ENCODE measurements at regions not wholly inside any gene's neighbourhood (a gene's known extent, or its start where the extent isn't known, plus 50 kb on each side); places are given as distances from the start of the nearest gene placed in this dataset.

DNA sequence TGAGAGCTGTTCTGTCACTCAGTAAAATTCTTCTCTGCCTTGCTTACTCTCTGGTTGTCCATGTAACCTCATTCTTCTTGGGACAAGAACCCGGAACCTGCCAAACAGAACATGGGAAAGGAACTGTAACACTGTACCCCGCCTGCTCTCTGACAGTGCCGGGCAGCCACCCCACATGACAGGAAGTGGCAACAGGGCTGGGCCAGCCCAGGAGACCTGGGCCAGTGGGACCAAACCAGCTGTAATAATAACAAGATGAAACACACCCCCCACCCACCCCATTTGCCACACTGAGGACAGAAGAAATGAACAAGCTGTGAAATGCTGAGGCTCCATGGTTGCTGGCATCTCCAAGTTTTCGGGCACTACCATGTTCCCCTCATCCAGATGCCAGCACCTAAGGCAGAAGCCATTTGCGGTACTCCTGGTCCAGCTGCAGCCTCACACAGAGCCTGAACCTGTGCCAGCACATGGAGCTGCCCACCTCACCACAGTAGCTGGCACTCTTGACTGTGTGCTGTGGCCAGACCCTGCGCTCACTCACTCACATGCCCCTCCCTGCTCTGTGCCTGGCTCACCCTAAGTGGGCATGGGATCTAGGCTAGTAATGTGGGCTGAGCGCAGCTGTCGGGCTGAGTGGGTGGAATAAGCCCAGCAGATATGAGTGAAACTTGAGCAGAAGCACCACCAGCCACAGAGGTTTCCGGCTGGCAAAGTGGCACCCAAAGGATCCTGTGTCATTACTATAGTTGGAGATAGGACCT, 126.2 kb upstream of the UGT8 start:
- H3K27me3 Mint-ChIP-seq (ENCODE audit: insufficient read depth, low read depth) = no peaks in the 10 kb centered on the region
- no peak for TF ChIP-seq EZH2phosphoT487 (IDR thresholded peaks at IDR 0.05)
- TF ChIP-seq, protein P1, sequence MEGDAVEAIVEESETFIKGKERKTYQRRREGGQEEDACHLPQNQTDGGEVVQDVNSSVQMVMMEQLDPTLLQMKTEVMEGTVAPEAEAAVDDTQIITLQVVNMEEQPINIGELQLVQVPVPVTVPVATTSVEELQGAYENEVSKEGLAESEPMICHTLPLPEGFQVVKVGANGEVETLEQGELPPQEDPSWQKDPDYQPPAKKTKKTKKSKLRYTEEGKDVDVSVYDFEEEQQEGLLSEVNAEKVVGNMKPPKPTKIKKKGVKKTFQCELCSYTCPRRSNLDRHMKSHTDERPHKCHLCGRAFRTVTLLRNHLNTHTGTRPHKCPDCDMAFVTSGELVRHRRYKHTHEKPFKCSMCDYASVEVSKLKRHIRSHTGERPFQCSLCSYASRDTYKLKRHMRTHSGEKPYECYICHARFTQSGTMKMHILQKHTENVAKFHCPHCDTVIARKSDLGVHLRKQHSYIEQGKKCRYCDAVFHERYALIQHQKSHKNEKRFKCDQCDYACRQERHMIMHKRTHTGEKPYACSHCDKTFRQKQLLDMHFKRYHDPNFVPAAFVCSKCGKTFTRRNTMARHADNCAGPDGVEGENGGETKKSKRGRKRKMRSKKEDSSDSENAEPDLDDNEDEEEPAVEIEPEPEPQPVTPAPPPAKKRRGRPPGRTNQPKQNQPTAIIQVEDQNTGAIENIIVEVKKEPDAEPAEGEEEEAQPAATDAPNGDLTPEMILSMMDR (IDR thresholded peaks at IDR 0.05) = no peak
- no peak for TF ChIP-seq EZH2 (IDR thresholded peaks at IDR 0.05)
- Histone ChIP-seq H3K27ac (no peak overlapping the region), H3K4me2 (no peak overlapping the region), H3K36me3 (no peaks in the 10 kb centered on the region), H3K79me2 (ENCODE audit: low read depth) (no peaks in the 10 kb centered on the region), H3K9ac (no peak overlapping the region), H3K4me1 (no peaks in the 10 kb centered on the region), H3K27me3 (no peaks in the 10 kb centered on the region), H2AFZ (replicated peaks) (no peak overlapping the region), H4K20me1 (ENCODE audit: low read depth) (no peaks in the 10 kb centered on the region), H3K9me3 (ENCODE audit: low read depth) (no peaks in the 10 kb centered on the region), H3K4me3 (no peak overlapping the region), H3F3A (ENCODE audit: low read depth) (no peaks in the 10 kb centered on the region)
- no peak overlapping the region for H3K4me3 Mint-ChIP-seq
- no peaks in the 10 kb centered on the region for H3K36me3 Mint-ChIP-seq
- no peaks in the 10 kb centered on the region for H3K4me1 Mint-ChIP-seq
- no peaks in the 10 kb centered on the region for H3K9me3 Mint-ChIP-seq
- no peak for DNase-seq (ENCODE audit: low spot score)
- no peak overlapping the region for H3K27ac Mint-ChIP-seq

- Mint-ChIP-seq H3K4me3 (no peak overlapping the region), H3K4me1 (no peaks in the 10 kb centered on the region), H3K27me3 (ENCODE audit: insufficient read depth, low read depth) (no peaks in the 10 kb centered on the region), H3K27ac (no peak overlapping the region), H3K36me3 (no peaks in the 10 kb centered on the region), H3K9me3 (no peaks in the 10 kb centered on the region)
- H3K4me3 ChIP-seq = no peak overlapping the region
- H3K27me3 ChIP-seq = no peaks in the 10 kb centered on the region
- H4K20me1 ChIP-seq (ENCODE audit: low read depth) = no peaks in the 10 kb centered on the region
- no peaks in the 10 kb centered on the region for H3F3A ChIP-seq (ENCODE audit: low read depth)
- no peak for DNase-seq (ENCODE audit: low spot score)
- no peak overlapping the region for H2AFZ ChIP-seq (replicated peaks)
- no peak overlapping the region for H3K27ac ChIP-seq
- H3K36me3 ChIP-seq = no peaks in the 10 kb centered on the region
- no peaks in the 10 kb centered on the region for H3K4me1 ChIP-seq
- no peak overlapping the region for H3K4me2 ChIP-seq
- TF ChIP-seq EZH2 (IDR thresholded peaks at IDR 0.05) (no peak), EZH2phosphoT487 (IDR thresholded peaks at IDR 0.05) (no peak)
- TF ChIP-seq, protein P1 (IDR thresholded peaks at IDR 0.05) = no peak
- no peaks in the 10 kb centered on the region for H3K79me2 ChIP-seq (ENCODE audit: low read depth)
- H3K9me3 ChIP-seq (ENCODE audit: low read depth) = no peaks in the 10 kb centered on the region
- no peak overlapping the region for H3K9ac ChIP-seq
Observed at GRCh38 chr4:114474188-114474800, 124.3 kb upstream of the UGT8 start.

DNA sequence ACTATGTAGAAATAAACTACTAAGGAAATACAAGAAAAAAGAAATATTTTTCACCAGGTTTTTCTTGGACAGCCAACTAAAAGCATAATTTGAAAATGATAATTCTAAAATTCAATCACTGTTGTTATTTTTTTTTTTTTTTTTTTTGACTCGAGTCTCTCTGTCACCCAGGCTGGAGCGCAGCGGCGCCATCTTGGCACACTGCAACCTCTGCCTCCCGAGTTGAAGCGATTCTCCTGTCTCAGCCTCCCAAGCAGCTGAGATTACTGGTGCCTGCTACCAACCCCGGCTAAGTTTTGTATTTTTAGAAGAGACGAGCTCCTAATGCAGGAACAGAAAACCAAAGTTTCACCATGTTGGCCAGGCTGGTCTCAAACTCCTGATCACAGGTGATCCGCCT, 122.3 kb upstream of the UGT8 start:
- Mint-ChIP-seq H3K9me3 (peaks cover 3% of the 10 kb centered on the region), H3K4me3 (no peak overlapping the region), H3K27ac (no peak overlapping the region), H3K36me3 (no peaks in the 10 kb centered on the region), H3K4me1 (peaks cover 5% of the 10 kb centered on the region), H3K27me3 (ENCODE audit: insufficient read depth, low read depth) (no peaks in the 10 kb centered on the region)
- Histone ChIP-seq H3K9ac (no peak overlapping the region), H2AFZ (replicated peaks) (no peak overlapping the region), H3K27me3 (no peaks in the 10 kb centered on the region), H3K9me3 (ENCODE audit: low read depth) (no peaks in the 10 kb centered on the region), H3K27ac (no peak overlapping the region), H3K4me1 (peaks cover 5% of the 10 kb centered on the region), H4K20me1 (ENCODE audit: low read depth) (no peaks in the 10 kb centered on the region), H3K79me2 (ENCODE audit: low read depth) (no peaks in the 10 kb centered on the region), H3K36me3 (no peaks in the 10 kb centered on the region), H3F3A (ENCODE audit: low read depth) (no peaks in the 10 kb centered on the region), H3K4me2 (no peak overlapping the region), H3K4me3 (no peak overlapping the region)
- no peak for DNase-seq (ENCODE audit: low spot score)
- TF ChIP-seq EZH2 (IDR thresholded peaks at IDR 0.05) = no peak
- TF ChIP-seq, protein P1 (IDR thresholded peaks at IDR 0.05) = no peak
- no peak for TF ChIP-seq EZH2phosphoT487 (IDR thresholded peaks at IDR 0.05)
